ENCODE measurements at regions not wholly inside any gene's neighbourhood (a gene's known extent, or its start where the extent isn't known, plus 50 kb on each side); places are given as distances from the start of the nearest gene placed in this dataset.

- no peak for DNase-seq (ENCODE audit: low read depth, low spot score)
- no peak overlapping the region for H3K4me3 ChIP-seq (ENCODE audit: low read depth, low read length)
- TF ChIP-seq CTCF (IDR thresholded peaks at IDR 0.05; ENCODE audit: insufficient read depth, low read length, missing control alignments): no peak
- ChIA-PET POLR2A (no interaction called here), CTCF (no interaction called here)
Observed at GRCh38 chr4:20086067-20086798, 165.5 kb upstream of the SLIT2 start.

- POLR2A ChIA-PET: no interaction called here
- CTCF ChIA-PET: no interaction called here
- no peak overlapping the region for H3K4me3 ChIP-seq (ENCODE audit: low read depth, low read length)
- no peak for TF ChIP-seq CTCF (IDR thresholded peaks at IDR 0.05; ENCODE audit: insufficient read depth, low read length, missing control alignments)
- no peak for DNase-seq (ENCODE audit: low read depth, low spot score)
Observed at GRCh38 chr4:20085653-20086052, 166.1 kb upstream of the SLIT2 start.

GRCh38 chr4:20085156-20085555, 166.5 kb upstream of the SLIT2 start:
- no peak for DNase-seq (ENCODE audit: low read depth, low spot score)
- TF ChIP-seq CTCF (IDR thresholded peaks at IDR 0.05; ENCODE audit: insufficient read depth, low read length, missing control alignments): no peak
- POLR2A ChIA-PET: no interaction called here
- H3K4me3 ChIP-seq (ENCODE audit: low read depth, low read length): no peak overlapping the region
- CTCF ChIA-PET: no interaction called here

GRCh38 chr4:20084488-20084887, 167.2 kb upstream of the SLIT2 start:
- no peak for DNase-seq (ENCODE audit: low read depth, low spot score)
- ChIA-PET POLR2A (no interaction called here), CTCF (no interaction called here)
- no peak for TF ChIP-seq CTCF (IDR thresholded peaks at IDR 0.05; ENCODE audit: insufficient read depth, low read length, missing control alignments)
- H3K4me3 ChIP-seq (ENCODE audit: low read depth, low read length): no peak overlapping the region

GRCh38 chr4:20078644-20079043, 173.1 kb upstream of the SLIT2 start:
- POLR2A ChIA-PET: no interaction called here
- no peak for TF ChIP-seq CTCF (IDR thresholded peaks at IDR 0.05; ENCODE audit: insufficient read depth, low read length, missing control alignments)
- H3K4me3 ChIP-seq (ENCODE audit: low read depth, low read length): no peak overlapping the region
- CTCF ChIA-PET: no interaction called here
- no peak for DNase-seq (ENCODE audit: low read depth, low spot score)

- no peak for DNase-seq (ENCODE audit: low read depth, low spot score)
- ChIA-PET POLR2A (no interaction called here), CTCF (interaction anchor here (1.4 kb wide), 1 partner anchor 173 kb away, joined by 7 read pairs; no protein-coding TSS in a partner anchor)
- TF ChIP-seq CTCF (IDR thresholded peaks at IDR 0.05; ENCODE audit: insufficient read depth, low read length, missing control alignments): no peak
- no peak overlapping the region for H3K4me3 ChIP-seq (ENCODE audit: low read depth, low read length)
Observed at GRCh38 chr4:20075248-20075871, 176.3 kb upstream of the SLIT2 start.

Measured in AG04449 (cell line).